Common myeloid progenitor, CD34-positive (primary cell): ENCODE measurements at regions not wholly inside any gene's neighbourhood (a gene's known extent, or its start where the extent isn't known, plus 50 kb on each side); places are given as distances from the start of the nearest gene placed in this dataset.

ENCODE experiments used
- CTCF ChIA-PET: fragments of 350-600 bp; sonication (Branson Sonifier 250); formaldehyde crosslinking; loops from one replicate; lab custom pipeline; 2021; ENCODE audit warnings: antibody characterized with exemption; lab: Charles Lee
- POLR2A ChIA-PET: fragments of 350-600 bp; sonication (Branson Sonifier 250); formaldehyde crosslinking; loops from one replicate; lab custom pipeline; 2021; ENCODE audit warnings: antibody characterized with exemption; lab: Charles Lee
- DNase-seq, 3 donors: peaks; one replicate each; pipeline versions ENCODE4 v3.0.0 to v3.0.0-alpha.2; 2013
- H3K27ac ChIP-seq, 2 experiments: 1 replicate in 1 of 2; 2 replicates in 1 of 2; pipeline ENCODE4 v1.7.0; 2013; ENCODE audit warnings: inconsistent platforms in 2 of 2, low read length in 2 of 2, mild to moderate bottlenecking in 2 of 2, low read depth in 1 of 2, moderate library complexity in 1 of 2; ENCODE audit not compliant: severe bottlenecking in 2 of 2, insufficient read depth in 1 of 2, poor library complexity in 1 of 2
- H3K27me3 ChIP-seq, 5 experiments: replicated peaks in 2 of 5; 1 replicate in 3 of 5; 2 replicates in 2 of 5; pipeline versions ENCODE4 v1.6.1 to v1.7.0; 2013; ENCODE audit warnings: low read length in 4 of 5, mild to moderate bottlenecking in 2 of 5, moderate library complexity in 2 of 5, inconsistent platforms in 1 of 5; ENCODE audit not compliant: insufficient read depth in 5 of 5, control insufficient read depth in 4 of 5
- H3K36me3 ChIP-seq, 4 experiments: 1 replicate in 2 of 4; 2 replicates in 2 of 4; pipeline versions ENCODE4 v1.6.1 to v1.7.0; 2013; ENCODE audit warnings: low read length in 3 of 4, control low read depth in 1 of 4, mild to moderate bottlenecking in 1 of 4; ENCODE audit not compliant: control insufficient read depth in 4 of 4, insufficient read depth in 4 of 4
- H3K4me1 ChIP-seq, 4 experiments: 1 replicate in 3 of 4; 2 replicates in 1 of 4; pipeline versions ENCODE4 v1.6.1 to v1.7.1; 2013; ENCODE audit warnings: low read length in 3 of 4, mild to moderate bottlenecking in 3 of 4, control low read depth in 1 of 4, inconsistent platforms in 1 of 4, moderate library complexity in 1 of 4; ENCODE audit not compliant: control insufficient read depth in 4 of 4, insufficient read depth in 4 of 4; ENCODE audit errors: control extremely low read depth in 1 of 4
- H3K4me3 ChIP-seq, 7 experiments: 1 replicate in 4 of 7; 2 replicates in 3 of 7; pipeline versions ENCODE4 v1.5.1 to v1.7.0; 2013; ENCODE audit warnings: mild to moderate bottlenecking in 7 of 7, low read length in 6 of 7, moderate library complexity in 6 of 7, inconsistent platforms in 2 of 7, low read depth in 2 of 7, control low read depth in 1 of 7; ENCODE audit not compliant: insufficient read depth in 4 of 7, control insufficient read depth in 1 of 7; ENCODE audit errors: extremely low read depth in 1 of 7
- H3K9me3 ChIP-seq, 5 experiments: 1 replicate in 4 of 5; 2 replicates in 1 of 5; pipeline versions ENCODE4 v1.6.1 to v1.7.1; 2013; ENCODE audit warnings: low read length in 4 of 5, mild to moderate bottlenecking in 2 of 5, inconsistent platforms in 1 of 5, low read depth in 1 of 5, moderate library complexity in 1 of 5; ENCODE audit not compliant: control insufficient read depth in 4 of 5, insufficient read depth in 2 of 5; ENCODE audit errors: control extremely low read depth in 1 of 5
- WGBS: methylation state at CpG from one replicate; pipeline ENCODE4 v1.1.5; 2013; ENCODE audit not compliant: insufficient coverage; 5-methylcytosine and 5-hydroxymethylcytosine counted together

- Histone ChIP-seq H3K9me3 (no peaks in the 10 kb centered on the region), H3K4me1 (no peaks in the 10 kb centered on the region), H3K27ac (no peak overlapping the region), H3K4me3 (no peak overlapping the region), H3K27me3 (peaks cover 0 to 11% (median 0%) of the 10 kb centered on the region in 5 experiments), H3K36me3 (no peaks in the 10 kb centered on the region)
- POLR2A ChIA-PET: no interaction called here
- DNase-seq: no peak
- CTCF ChIA-PET: no interaction called here
- WGBS: 93% methylated on average over 2 of the region's 2 CpGs
Measured at GRCh38 chr2:217628061-217628460, 374.7 kb downstream of the TNS1 start.

- ChIA-PET CTCF (no interaction called here), POLR2A (interaction anchor here (0.7 kb wide), 1 partner anchor 1486 kb away, joined by 3 read pairs; no protein-coding TSS in a partner anchor)
- Histone ChIP-seq H3K4me3 (no peak overlapping the region), H3K9me3 (no peaks in the 10 kb centered on the region), H3K27ac (no peak overlapping the region), H3K36me3 (no peaks in the 10 kb centered on the region), H3K4me1 (no peaks in the 10 kb centered on the region), H3K27me3 (peaks cover 0 to 10% (median 0%) of the 10 kb centered on the region in 5 experiments)
- WGBS: 94% methylated on average over 4 of the region's 5 CpGs
- DNase-seq: no peak
Measured at GRCh38 chr2:217626926-217627325, 375.9 kb downstream of the TNS1 start.

GRCh38 chr2:217625557-217626169 lies 377.1 kb downstream of the TNS1 start:
- WGBS: 90% methylated on average over 2 of the region's 4 CpGs
- ChIA-PET POLR2A (no interaction called here), CTCF (no interaction called here)

GRCh38 chr2:217623281-217623912 lies 379.4 kb downstream of the TNS1 start:
- Histone ChIP-seq H3K36me3 (no peaks in the 10 kb centered on the region), H3K4me3 (no peak overlapping the region), H3K27me3 (peaks cover 0 to 4% (median 0%) of the 10 kb centered on the region in 5 experiments), H3K27ac (no peak overlapping the region), H3K9me3 (peaks cover 0 to 3% (median 0%) of the 10 kb centered on the region in 5 experiments), H3K4me1 (no peaks in the 10 kb centered on the region)
- DNase-seq: no peak
- POLR2A ChIA-PET: no interaction called here
- WGBS: 100% methylated on average over 1 of the region's 2 CpGs
- CTCF ChIA-PET: no interaction called here

More at GRCh38 chr2:217625557-217626169, 377.1 kb downstream of the TNS1 start:
- no peak overlapping the region for H3K4me3 ChIP-seq
- H3K9me3 ChIP-seq: peaks cover 0 to 3% (median 0%) of the 10 kb centered on the region in 5 experiments
- H3K4me1 ChIP-seq: no peaks in the 10 kb centered on the region
- peaks cover 0 to 6% (median 0%) of the 10 kb centered on the region in 5 experiments for H3K27me3 ChIP-seq
- no peak for DNase-seq
- H3K36me3 ChIP-seq: no peaks in the 10 kb centered on the region
- H3K27ac ChIP-seq: no peak overlapping the region

GRCh38 chr2:217622205-217623060 lies 380.4 kb downstream of the TNS1 start:
- Histone ChIP-seq H3K27ac (no peak overlapping the region), H3K4me1 (no peaks in the 10 kb centered on the region), H3K9me3 (peaks cover 0 to 3% (median 0%) of the 10 kb centered on the region in 5 experiments), H3K27me3 (peaks cover 0 to 4% (median 0%) of the 10 kb centered on the region in 5 experiments), H3K4me3 (no peak overlapping the region), H3K36me3 (no peaks in the 10 kb centered on the region)
- 88% methylated on average over 5 of the region's 9 CpGs for WGBS
- ChIA-PET POLR2A (no interaction called here), CTCF (no interaction called here)
- no peak for DNase-seq

- peaks cover 0 to 3% (median 0%) of the 10 kb centered on the region in 5 experiments for H3K9me3 ChIP-seq
- ChIA-PET POLR2A (no interaction called here), CTCF (no interaction called here)
- 93% methylated on average over 2 of the region's 2 CpGs for WGBS
- no peak overlapping the region for H3K4me3 ChIP-seq
- peaks cover 0 to 4% (median 0%) of the 10 kb centered on the region in 5 experiments for H3K27me3 ChIP-seq
- no peaks in the 10 kb centered on the region for H3K36me3 ChIP-seq
- no peak overlapping the region for H3K27ac ChIP-seq
- DNase-seq: no peak
- H3K4me1 ChIP-seq: no peaks in the 10 kb centered on the region
Measured at GRCh38 chr2:217621391-217621801, 381.4 kb downstream of the TNS1 start.
